Fibroblast of mammary gland (primary cell): ENCODE measurements at regions not wholly inside any gene's neighbourhood (a gene's known extent, or its start where the extent isn't known, plus 50 kb on each side); places are given as distances from the start of the nearest gene placed in this dataset.
"Not testable (repeated sequence)": the region's sequence is repeated elsewhere in the genome, so short reads cannot be mapped to it uniquely, and the experiment has no call there.

ENCODE experiments used
- DNase-seq: peaks from one replicate; pipeline ENCODE4 v3.0.0-alpha.2; 2010; ENCODE audit warnings: low read depth
- H3K4me3 ChIP-seq: 2 replicates; pipeline ENCODE4 v1.5.1; 2011; ENCODE audit warnings: low read depth, mild to moderate bottlenecking, low read length, moderate library complexity; ENCODE audit not compliant: control insufficient read depth
- CTCF ChIP-seq: conservative IDR thresholded peaks from 2 replicates; pipeline ENCODE4 v1.5.1; 2011; ENCODE audit warnings: low read depth, low read length, inconsistent platforms; ENCODE audit not compliant: control insufficient read depth, insufficient read depth

GRCh38 chr3:151538456-151539393 lies 77.9 kb upstream of the IGSF10 start:
- peak; percentile 62 for DNase-seq
- TF ChIP-seq CTCF, result no peak

GRCh38 chr3:151537726-151538125 lies 76.9 kb upstream of the IGSF10 start:
- DNase-seq, result peak; percentile 39
- no peak overlapping the region for H3K4me3 ChIP-seq
- no peak for TF ChIP-seq CTCF

More at GRCh38 chr3:151538456-151539393, 77.9 kb upstream of the IGSF10 start:
- no peak overlapping the region for H3K4me3 ChIP-seq

GRCh38 chr3:151526757-151527156 lies 65.9 kb upstream of the IGSF10 start:
- TF ChIP-seq CTCF, result no peak
- H3K4me3 ChIP-seq, result no peak overlapping the region
- no peak for DNase-seq

- DNase-seq, result no peak
- no peak for TF ChIP-seq CTCF
- no peak overlapping the region for H3K4me3 ChIP-seq
Observed at GRCh38 chr3:151520105-151520504, 59.2 kb upstream of the IGSF10 start.

GRCh38 chr3:151511433-151511832 lies 50.6 kb upstream of the IGSF10 start:
- not testable (repeated sequence) for H3K4me3 ChIP-seq

More at GRCh38 chr3:151511433-151511832, 50.6 kb upstream of the IGSF10 start:
- not testable (repeated sequence) for DNase-seq
